ENCODE measurements at regions not wholly inside any gene's neighbourhood (a gene's known extent, or its start where the extent isn't known, plus 50 kb on each side); places are given as distances from the start of the nearest gene placed in this dataset.

GRCh38 chr20:60091861-60092260 lies 133.6 kb downstream of the CDH26 start:
- Histone ChIP-seq H3K9me3 (no peaks in the 10 kb centered on the region), H3K4me3 (ENCODE audit: low read depth, low read length) (no peak overlapping the region), H3K4me1 (no peaks in the 10 kb centered on the region), H3K36me3 (no peaks in the 10 kb centered on the region), H3K27me3 (no peaks in the 10 kb centered on the region)
- TF ChIP-seq CTCF (IDR thresholded peaks at IDR 0.05; ENCODE audit: low read depth, low read length), result no peak
- no peak for DNase-seq

DNA sequence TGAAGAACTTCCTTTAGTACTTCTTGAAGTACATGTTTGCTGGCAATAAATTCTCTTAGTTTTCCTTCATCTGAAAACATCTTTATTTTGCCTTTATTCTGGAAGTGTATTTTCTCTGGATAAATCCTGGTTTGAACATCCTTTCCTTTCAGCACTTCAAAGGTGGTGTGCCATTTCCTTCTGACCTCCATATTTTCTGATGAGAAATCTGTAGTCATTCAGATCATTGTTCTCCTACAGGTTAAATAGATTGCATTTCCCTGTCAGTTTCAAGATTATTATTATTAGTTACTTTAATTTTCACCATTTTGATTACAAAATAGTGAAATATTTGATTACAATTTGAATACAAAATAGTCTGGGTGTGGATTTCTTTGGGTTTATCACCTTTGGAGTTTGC lies 134.5 kb downstream of the CDH26 start:
- H3K4me1 ChIP-seq, result no peaks in the 10 kb centered on the region
- no peak overlapping the region for H3K4me3 ChIP-seq (ENCODE audit: low read depth, low read length)
- TF ChIP-seq CTCF (IDR thresholded peaks at IDR 0.05; ENCODE audit: low read depth, low read length), result no peak
- no peaks in the 10 kb centered on the region for H3K36me3 ChIP-seq
- H3K9me3 ChIP-seq, result no peaks in the 10 kb centered on the region
- no peaks in the 10 kb centered on the region for H3K27me3 ChIP-seq
- DNase-seq, result no peak

GRCh38 chr20:60095456-60095855 lies 137.2 kb downstream of the CDH26 start:
- no peak overlapping the region for H3K4me3 ChIP-seq (ENCODE audit: low read depth, low read length)

DNA sequence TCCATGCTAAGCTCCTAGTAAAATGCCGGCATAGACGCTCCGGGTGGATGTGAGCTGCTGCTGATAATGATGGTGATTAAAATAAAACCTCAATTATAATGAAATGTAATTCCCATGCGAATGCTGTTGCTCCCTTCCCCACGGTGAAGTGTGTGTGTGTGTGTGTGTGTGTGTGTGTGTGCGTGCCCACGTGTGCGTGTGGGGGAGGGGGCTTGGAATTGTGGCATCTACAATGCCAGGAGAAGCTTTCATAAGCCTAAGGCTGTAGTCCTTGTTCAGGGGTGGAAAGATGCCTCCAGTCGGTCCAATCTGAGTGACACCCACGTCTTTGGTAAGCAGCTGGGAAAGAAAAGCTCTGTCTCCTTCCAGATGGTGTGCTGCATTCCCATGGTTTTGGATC lies 137.9 kb downstream of the CDH26 start:
- no peak for TF ChIP-seq CTCF (IDR thresholded peaks at IDR 0.05; ENCODE audit: low read depth, low read length)
- Histone ChIP-seq H3K9me3 (no peaks in the 10 kb centered on the region), H3K27me3 (no peaks in the 10 kb centered on the region), H3K36me3 (no peaks in the 10 kb centered on the region), H3K4me3 (ENCODE audit: low read depth, low read length) (no peak overlapping the region), H3K4me1 (no peaks in the 10 kb centered on the region)
- DNase-seq, result no peak

More at GRCh38 chr20:60095456-60095855, 137.2 kb downstream of the CDH26 start:
- no peaks in the 10 kb centered on the region for H3K27me3 ChIP-seq
- TF ChIP-seq CTCF (IDR thresholded peaks at IDR 0.05; ENCODE audit: low read depth, low read length), result no peak
- no peaks in the 10 kb centered on the region for H3K36me3 ChIP-seq
- DNase-seq, result peak; percentile 60
- no peaks in the 10 kb centered on the region for H3K9me3 ChIP-seq
- no peaks in the 10 kb centered on the region for H3K4me1 ChIP-seq

DNA sequence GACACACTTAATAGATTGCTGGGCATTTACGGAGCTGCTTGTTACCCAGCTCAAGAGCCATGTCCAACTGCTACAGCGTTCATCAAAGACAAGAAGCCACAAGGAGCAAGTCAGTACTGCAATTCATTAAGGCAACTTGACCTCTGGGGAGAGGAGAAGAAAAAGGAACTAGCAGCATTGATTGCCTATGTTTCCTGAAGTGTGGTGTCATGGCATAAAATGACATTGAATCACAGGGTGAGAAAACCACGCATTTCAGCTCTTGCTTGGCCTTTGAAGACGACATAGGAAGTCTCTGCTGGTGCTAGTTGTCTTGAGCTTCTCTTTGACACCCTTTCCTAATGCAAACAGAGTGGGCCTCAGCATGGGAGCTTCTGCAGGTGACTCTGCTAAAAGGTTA lies 139.1 kb downstream of the CDH26 start:
- no peak for TF ChIP-seq CTCF (IDR thresholded peaks at IDR 0.05; ENCODE audit: low read depth, low read length)
- no peaks in the 10 kb centered on the region for H3K27me3 ChIP-seq
- H3K4me1 ChIP-seq, result no peaks in the 10 kb centered on the region
- DNase-seq, result no peak
- H3K36me3 ChIP-seq, result no peaks in the 10 kb centered on the region
- no peak overlapping the region for H3K4me3 ChIP-seq (ENCODE audit: low read depth, low read length)
- no peaks in the 10 kb centered on the region for H3K9me3 ChIP-seq

- Histone ChIP-seq H3K4me3 (ENCODE audit: low read depth, low read length) (no peak overlapping the region), H3K27me3 (no peaks in the 10 kb centered on the region), H3K36me3 (no peaks in the 10 kb centered on the region), H3K9me3 (no peaks in the 10 kb centered on the region), H3K4me1 (no peaks in the 10 kb centered on the region)
- DNase-seq, result no peak
- TF ChIP-seq CTCF (IDR thresholded peaks at IDR 0.05; ENCODE audit: low read depth, low read length), result no peak
Measured at GRCh38 chr20:60100780-60101179, 142.6 kb downstream of the CDH26 start.
